HL-60 (cell line): ENCODE measurements at regions not wholly inside any gene's neighbourhood (a gene's known extent, or its start where the extent isn't known, plus 50 kb on each side); places are given as distances from the start of the nearest gene placed in this dataset.

Experiments used
- CTCF ChIP-seq: IDR thresholded peaks from one replicate; pipeline ENCODE4 v1.5.1; 2011; ENCODE audit warnings: low read length, control low read depth, inconsistent platforms; ENCODE audit not compliant: insufficient read depth
- GABPA ChIP-seq: IDR thresholded peaks from 2 replicates; pipeline ENCODE4 v1.6.1; 2012; ENCODE audit warnings: low read depth
- POLR2AphosphoS5 ChIP-seq: IDR thresholded peaks from 2 replicates; pipeline ENCODE4 v1.6.1; 2012; ENCODE audit warnings: low read depth
- REST ChIP-seq: IDR thresholded peaks from 2 replicates; pipeline ENCODE4 v1.6.1; 2012; ENCODE audit warnings: low read depth; ENCODE audit not compliant: insufficient replicate concordance

- TF ChIP-seq POLR2AphosphoS5: no peak
- no peak for TF ChIP-seq CTCF
- no peak for TF ChIP-seq GABPA
- no peak for TF ChIP-seq REST
Measured at GRCh38 chr9:115171921-115172388, 54.0 kb upstream of the TNC start.
